Ishikawa (cell line): ENCODE measurements at regions not wholly inside any gene's neighbourhood (a gene's known extent, or its start where the extent isn't known, plus 50 kb on each side); places are given as distances from the start of the nearest gene placed in this dataset.

Experiments
- CEBPB ChIP-seq: IDR thresholded peaks from 2 replicates; pipeline ENCODE4 v1.6.1; 2012
- CREB1 ChIP-seq: IDR thresholded peaks from 2 replicates; pipeline ENCODE4 v1.6.1; 2012; ENCODE audit warnings: low read depth
- EGR1 ChIP-seq: IDR thresholded peaks from 2 replicates; pipeline ENCODE4 v1.6.1; 2012
- EP300 ChIP-seq: IDR thresholded peaks from 2 replicates; pipeline ENCODE4 v1.6.1; 2012; ENCODE audit warnings: borderline replicate concordance
- FOXM1 ChIP-seq: IDR thresholded peaks from 2 replicates; pipeline ENCODE4 v1.6.1; 2012; ENCODE audit warnings: low read depth, borderline replicate concordance
- NFIC ChIP-seq: IDR thresholded peaks from 2 replicates; pipeline ENCODE4 v1.6.1; 2012
- RAD21 ChIP-seq: IDR thresholded peaks from 2 replicates; pipeline ENCODE4 v1.6.1; 2012; ENCODE audit warnings: low read depth
- TAF1 ChIP-seq: IDR thresholded peaks from 2 replicates; pipeline ENCODE4 v1.6.1; 2012; ENCODE audit warnings: low read depth, mild to moderate bottlenecking
- TCF12 ChIP-seq: IDR thresholded peaks from 2 replicates; pipeline ENCODE4 v1.6.1; 2012; ENCODE audit warnings: low read depth
- TEAD4 ChIP-seq: IDR thresholded peaks from 2 replicates; pipeline ENCODE4 v1.6.1; 2012
- YY1 ChIP-seq: IDR thresholded peaks from 2 replicates; pipeline ENCODE4 v1.6.1; 2012; ENCODE audit warnings: low read depth
- ZBTB7A ChIP-seq: IDR thresholded peaks from 2 replicates; pipeline ENCODE4 v1.6.1; 2012; ENCODE audit warnings: low read depth
- TF ChIP-seq, protein P1 (sequence below): IDR thresholded peaks from 2 replicates; pipeline ENCODE4 v1.6.1; 2012
- TF ChIP-seq, protein P2 (sequence below): IDR thresholded peaks from 2 replicates; pipeline ENCODE4 v1.6.1; 2012; ENCODE audit warnings: low read depth, mild to moderate bottlenecking
- TF ChIP-seq, protein P3 (sequence below): IDR thresholded peaks from 2 replicates; pipeline ENCODE4 v1.6.1; 2012

DNA sequence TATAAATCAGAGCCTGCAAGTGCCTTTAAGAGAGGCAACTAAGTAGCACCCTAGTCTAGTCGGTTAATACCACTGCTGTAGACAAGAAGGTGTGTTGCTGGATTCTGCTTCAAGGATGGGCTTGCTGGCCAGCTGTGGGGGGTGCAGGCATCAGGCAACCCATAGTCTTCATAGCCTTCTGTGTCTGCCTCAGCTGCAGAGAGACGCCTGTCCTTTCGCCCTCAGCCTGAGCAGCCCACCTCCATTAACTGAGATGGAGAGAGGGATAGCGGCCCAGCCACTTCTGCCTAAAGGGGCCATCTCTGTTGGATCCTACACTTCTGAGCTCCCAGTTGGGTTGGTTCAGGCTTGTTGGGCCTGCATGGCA is 123.7 kb upstream of the MLIP start:
- TF ChIP-seq CEBPB (no peak), EP300 (no peak)

DNA sequence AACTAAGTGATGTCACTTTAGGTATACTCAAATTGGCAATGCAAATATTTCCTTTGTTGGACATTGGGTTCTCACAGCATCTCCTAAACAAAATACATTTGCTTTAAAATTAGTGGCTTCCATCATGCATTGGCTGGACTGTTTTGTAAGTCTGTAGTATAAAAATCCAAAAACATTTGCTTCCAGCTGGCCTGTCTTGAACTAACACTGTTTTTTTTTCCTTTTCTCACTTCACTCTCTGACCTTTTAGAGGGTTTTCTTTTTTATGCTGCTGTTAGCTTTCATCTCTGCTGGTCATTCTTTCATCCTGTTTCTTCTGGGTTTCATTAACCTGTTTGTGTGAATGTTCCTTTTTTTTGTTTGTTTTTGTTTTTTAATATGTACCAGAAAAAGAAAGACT is 121.7 kb upstream of the MLIP start:
- TF ChIP-seq CEBPB, result no peak
- TF ChIP-seq, protein P1, sequence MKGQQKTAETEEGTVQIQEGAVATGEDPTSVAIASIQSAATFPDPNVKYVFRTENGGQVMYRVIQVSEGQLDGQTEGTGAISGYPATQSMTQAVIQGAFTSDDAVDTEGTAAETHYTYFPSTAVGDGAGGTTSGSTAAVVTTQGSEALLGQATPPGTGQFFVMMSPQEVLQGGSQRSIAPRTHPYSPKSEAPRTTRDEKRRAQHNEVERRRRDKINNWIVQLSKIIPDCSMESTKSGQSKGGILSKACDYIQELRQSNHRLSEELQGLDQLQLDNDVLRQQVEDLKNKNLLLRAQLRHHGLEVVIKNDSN, result no peak
- TF ChIP-seq TEAD4, result no peak
- TF ChIP-seq, protein P2, sequence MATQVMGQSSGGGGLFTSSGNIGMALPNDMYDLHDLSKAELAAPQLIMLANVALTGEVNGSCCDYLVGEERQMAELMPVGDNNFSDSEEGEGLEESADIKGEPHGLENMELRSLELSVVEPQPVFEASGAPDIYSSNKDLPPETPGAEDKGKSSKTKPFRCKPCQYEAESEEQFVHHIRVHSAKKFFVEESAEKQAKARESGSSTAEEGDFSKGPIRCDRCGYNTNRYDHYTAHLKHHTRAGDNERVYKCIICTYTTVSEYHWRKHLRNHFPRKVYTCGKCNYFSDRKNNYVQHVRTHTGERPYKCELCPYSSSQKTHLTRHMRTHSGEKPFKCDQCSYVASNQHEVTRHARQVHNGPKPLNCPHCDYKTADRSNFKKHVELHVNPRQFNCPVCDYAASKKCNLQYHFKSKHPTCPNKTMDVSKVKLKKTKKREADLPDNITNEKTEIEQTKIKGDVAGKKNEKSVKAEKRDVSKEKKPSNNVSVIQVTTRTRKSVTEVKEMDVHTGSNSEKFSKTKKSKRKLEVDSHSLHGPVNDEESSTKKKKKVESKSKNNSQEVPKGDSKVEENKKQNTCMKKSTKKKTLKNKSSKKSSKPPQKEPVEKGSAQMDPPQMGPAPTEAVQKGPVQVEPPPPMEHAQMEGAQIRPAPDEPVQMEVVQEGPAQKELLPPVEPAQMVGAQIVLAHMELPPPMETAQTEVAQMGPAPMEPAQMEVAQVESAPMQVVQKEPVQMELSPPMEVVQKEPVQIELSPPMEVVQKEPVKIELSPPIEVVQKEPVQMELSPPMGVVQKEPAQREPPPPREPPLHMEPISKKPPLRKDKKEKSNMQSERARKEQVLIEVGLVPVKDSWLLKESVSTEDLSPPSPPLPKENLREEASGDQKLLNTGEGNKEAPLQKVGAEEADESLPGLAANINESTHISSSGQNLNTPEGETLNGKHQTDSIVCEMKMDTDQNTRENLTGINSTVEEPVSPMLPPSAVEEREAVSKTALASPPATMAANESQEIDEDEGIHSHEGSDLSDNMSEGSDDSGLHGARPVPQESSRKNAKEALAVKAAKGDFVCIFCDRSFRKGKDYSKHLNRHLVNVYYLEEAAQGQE, result no peak
- no peak for TF ChIP-seq EP300
- TF ChIP-seq RAD21, result no peak
- TF ChIP-seq EGR1, result no peak
- TF ChIP-seq CREB1, result no peak
- TF ChIP-seq, protein P3, sequence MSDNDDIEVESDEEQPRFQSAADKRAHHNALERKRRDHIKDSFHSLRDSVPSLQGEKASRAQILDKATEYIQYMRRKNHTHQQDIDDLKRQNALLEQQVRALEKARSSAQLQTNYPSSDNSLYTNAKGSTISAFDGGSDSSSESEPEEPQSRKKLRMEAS, result no peak
- no peak for TF ChIP-seq NFIC
- TF ChIP-seq YY1, result no peak
- TF ChIP-seq FOXM1, result no peak
- no peak for TF ChIP-seq TAF1
- TF ChIP-seq ZBTB7A, result no peak

DNA sequence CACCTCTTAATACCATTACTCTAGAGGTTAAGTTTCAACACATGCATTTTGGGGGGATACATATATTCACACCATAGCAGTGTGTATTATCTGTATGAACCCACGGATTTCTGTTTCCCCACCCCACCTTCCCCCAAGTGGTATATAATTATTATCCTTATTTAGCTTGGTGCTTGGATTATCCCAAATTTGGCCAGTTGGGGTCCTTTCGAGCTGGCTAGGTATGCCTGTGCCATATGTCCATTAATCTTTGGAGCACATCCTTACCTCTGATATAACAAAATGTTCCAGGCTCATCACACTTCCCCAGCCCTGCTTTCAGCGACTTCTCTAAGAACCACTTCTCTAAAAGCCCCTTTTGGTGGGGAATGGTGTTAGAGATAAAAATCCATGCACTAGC is 118.7 kb upstream of the MLIP start:
- no peak for TF ChIP-seq FOXM1
- TF ChIP-seq, protein P2, result no peak
- no peak for TF ChIP-seq ZBTB7A
- TF ChIP-seq, protein P3, result no peak
- TF ChIP-seq CEBPB, result no peak
- TF ChIP-seq CREB1, result no peak
- no peak for TF ChIP-seq RAD21
- no peak for TF ChIP-seq TCF12
- TF ChIP-seq TEAD4, result no peak
- TF ChIP-seq YY1, result no peak
- no peak for TF ChIP-seq EP300
- TF ChIP-seq NFIC, result no peak
- no peak for TF ChIP-seq TAF1
- TF ChIP-seq, protein P1, result no peak
- no peak for TF ChIP-seq EGR1

DNA sequence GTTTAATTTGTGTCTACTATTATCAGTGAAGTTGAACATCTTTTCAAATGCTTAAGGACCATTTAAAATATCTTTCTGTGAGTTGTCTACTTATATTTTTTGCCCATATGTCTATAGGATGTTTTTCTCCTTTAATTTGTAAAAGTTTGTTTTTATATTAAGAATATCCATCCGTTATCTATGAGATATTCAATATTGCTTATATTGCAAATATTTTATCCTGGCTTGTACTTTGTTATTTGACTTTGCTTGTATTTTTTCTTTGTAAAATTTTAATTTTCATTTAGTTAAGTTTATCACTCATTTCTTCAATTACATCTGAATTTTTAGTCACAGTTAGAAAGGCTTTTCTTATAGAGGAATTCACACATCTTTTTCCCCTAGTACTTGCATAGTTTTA is 117.0 kb upstream of the MLIP start:
- TF ChIP-seq YY1 (no peak), NFIC (no peak), TEAD4 (no peak)
- TF ChIP-seq, protein P1, result no peak

DNA sequence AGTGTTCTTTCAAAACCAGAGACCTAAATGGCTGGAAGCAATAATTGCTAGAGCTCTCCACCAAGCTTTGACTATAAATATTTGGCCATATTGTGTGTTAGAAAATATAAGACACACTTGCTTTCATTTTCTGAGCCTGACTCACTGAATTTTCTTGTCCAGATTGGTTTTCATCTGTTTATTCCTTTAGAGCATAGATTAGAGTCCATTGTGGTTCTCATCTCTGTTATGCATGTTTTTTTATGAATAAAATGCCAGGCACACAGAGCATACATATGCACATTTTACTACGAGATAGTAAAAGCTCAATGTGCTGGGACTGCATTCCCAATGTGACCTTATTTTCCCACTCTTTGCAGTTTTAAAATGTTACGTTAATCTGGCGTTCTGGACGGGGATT is 115.3 kb upstream of the MLIP start:
- TF ChIP-seq EGR1 (no peak), TCF12 (no peak), FOXM1 (no peak), CREB1 (no peak), ZBTB7A (no peak), TAF1 (no peak), NFIC (no peak), YY1 (no peak), TEAD4 (no peak), EP300 (no peak), CEBPB (no peak), RAD21 (no peak)
- TF ChIP-seq, protein P3, result no peak
- TF ChIP-seq, protein P2, result no peak
